A549 (cell line): ENCODE measurements at regions not wholly inside any gene's neighbourhood (a gene's known extent, or its start where the extent isn't known, plus 50 kb on each side); places are given as distances from the start of the nearest gene placed in this dataset.

Source experiments
- ATAC-seq, 2 experiments: fragments of 200-7000 bp in 1 of 2; fragments of >200 bp in 1 of 2; cut with Nextera tagmentation in 1 of 2; cut with Tn5 transposase in 1 of 2; 3 replicates each; pipeline versions ENCODE4 v1.8.0 to v1.9.1; 2018 to 2020; ENCODE audit warnings: mild to moderate bottlenecking in 1 of 2, moderate library complexity in 1 of 2
- CTCF ChIA-PET: fragments of 300-600 bp; sonication (Branson Sonifier 250); formaldehyde crosslinking; extraction: SDS; loops from one replicate; lab custom pipeline; 2021; ENCODE audit warnings: antibody characterized with exemption, inconsistent platforms; lab: Yijun Ruan, JAX
- POLR2A ChIA-PET: fragments of 350-600 bp; formaldehyde crosslinking; extraction: SDS; loops from one replicate; lab custom pipeline; 2021; ENCODE audit warnings: antibody characterized with exemption, inconsistent platforms; lab: Yijun Ruan, JAX
- DNase-seq, 2 experiments: peaks; one replicate each; pipeline versions ENCODE4 v3.0.0 to v3.0.0-alpha.2; 2011 to 2016; ENCODE audit warnings: low read depth in 1 of 2, low spot score in 1 of 2
- FAIRE-seq: peaks from 2 replicates; lab custom pipeline; 2011; peaks lifted over from hg19 to GRCh38; lab: Jason Lieb, UNC
- H3K27ac ChIP-seq, 2 experiments: fragments of >200 bp; sonication (Bioruptor Twin); formaldehyde crosslinking; 3 replicates each; pipeline ENCODE4 v1.5.1; 2016 to 2017
- H3K4me1 ChIP-seq: fragments of >200 bp; sonication (Bioruptor Twin); formaldehyde crosslinking; 3 replicates; pipeline ENCODE4 v1.6.1; 2016
- H3K4me2 ChIP-seq: fragments of >200 bp; sonication (Bioruptor Twin); formaldehyde crosslinking; 3 replicates; pipeline ENCODE4 v1.6.1; 2016
- H3K4me3 ChIP-seq: fragments of >200 bp; sonication (Bioruptor Twin); formaldehyde crosslinking; 3 replicates; pipeline ENCODE4 v1.5.1; 2016
- H3K9me3 ChIP-seq: fragments of >200 bp; sonication (Bioruptor Twin); formaldehyde crosslinking; 3 replicates; pipeline ENCODE4 v1.6.1; 2016
- ATOH8 ChIP-seq: fragments of 250-450 bp; sonication (Bioruptor Pico); IDR thresholded peaks from 2 replicates; pipeline ENCODE4 v1.5.0; 2020; ENCODE audit warnings: low read depth, mild to moderate bottlenecking, moderate library complexity
- CEBPB ChIP-seq, 2 experiments: fragments of >200 bp in 1 of 2; sonication (Bioruptor Twin) in 1 of 2; formaldehyde crosslinking in 1 of 2; IDR thresholded peaks; 2 replicates each; pipeline ENCODE4 v1.6.1; 2012 to 2016
- CHD2 ChIP-seq: fragments of 150-350 bp; IDR thresholded peaks from 2 replicates; pipeline ENCODE4 v1.6.1; 2014; ENCODE audit warnings: low read length; ENCODE audit not compliant: partially characterized antibody
- CTCF ChIP-seq: fragments of >200 bp; sonication (Bioruptor Twin); formaldehyde crosslinking; IDR thresholded peaks from 3 replicates; pipeline ENCODE4 v1.5.1; 2016
- EHMT2 ChIP-seq: fragments of 200-600 bp; sonication (generic); IDR thresholded peaks from 2 replicates; pipeline ENCODE4 v1.6.1; 2016; ENCODE audit warnings: antibody characterized with exemption, low read depth, mild to moderate bottlenecking, moderate library complexity
- ELK1 ChIP-seq: fragments of 150-350 bp; IDR thresholded peaks from 2 replicates; pipeline ENCODE4 v1.6.1; 2014; ENCODE audit warnings: low read depth, mild to moderate bottlenecking, low read length
- EP300 ChIP-seq, 2 experiments: fragments of >200 bp; sonication (Bioruptor Twin); formaldehyde crosslinking; IDR thresholded peaks; 2 replicates in 1 of 2; 3 replicates in 1 of 2; pipeline ENCODE4 v1.6.1; 2016 to 2017
- FOSL2 ChIP-seq, 2 experiments: fragments of 450-650 bp in 1 of 2; fragments of >200 bp in 1 of 2; sonication (Bioruptor Twin) in 1 of 2; formaldehyde crosslinking; IDR thresholded peaks; 2 replicates each; pipeline versions ENCODE4 v1.5.0 to v1.6.1; 2016 to 2020; ENCODE audit warnings: mild to moderate bottlenecking in 1 of 2, moderate library complexity in 1 of 2
- FOXS1 ChIP-seq: fragments of 250-450 bp; sonication (Bioruptor Pico); IDR thresholded peaks from 2 replicates; pipeline ENCODE4 v1.5.0; 2020; ENCODE audit warnings: mild to moderate bottlenecking, moderate library complexity
- HEYL ChIP-seq: fragments of 250-450 bp; sonication (Bioruptor Pico); IDR thresholded peaks from 2 replicates; pipeline ENCODE4 v1.8.0; 2021; ENCODE audit warnings: mild to moderate bottlenecking, moderate library complexity
- HMGXB4 ChIP-seq: fragments of 250-450 bp; sonication (Bioruptor Pico); IDR thresholded peaks from 2 replicates; pipeline ENCODE4 v1.5.0; 2021; ENCODE audit warnings: mild to moderate bottlenecking, moderate library complexity, borderline replicate concordance
- JUNB ChIP-seq: fragments of >200 bp; sonication (Bioruptor Twin); formaldehyde crosslinking; IDR thresholded peaks from 2 replicates; pipeline ENCODE4 v1.6.1; 2016
- KDM1A ChIP-seq: fragments of 200-600 bp; sonication (generic); IDR thresholded peaks from 2 replicates; pipeline ENCODE4 v1.6.1; 2016; ENCODE audit warnings: low read depth, mild to moderate bottlenecking
- KDM5A ChIP-seq: fragments of 200-600 bp; sonication (generic); IDR thresholded peaks from 2 replicates; pipeline ENCODE4 v1.6.1; 2016; ENCODE audit warnings: antibody characterized with exemption, mild to moderate bottlenecking
- MYC ChIP-seq: IDR thresholded peaks from 2 replicates; pipeline ENCODE4 v1.6.1; 2012; ENCODE audit warnings: mild to moderate bottlenecking, inconsistent platforms, low read length, improper control_type of control experiment, borderline replicate concordance
- NR3C1 ChIP-seq: fragments of >200 bp; sonication (Bioruptor Twin); formaldehyde crosslinking; IDR thresholded peaks from 3 replicates; pipeline ENCODE4 v1.6.1; 2017
- PHF8 ChIP-seq: fragments of 200-600 bp; sonication (generic); IDR thresholded peaks from 2 replicates; pipeline ENCODE4 v1.6.1; 2016; ENCODE audit warnings: low read depth, mild to moderate bottlenecking, antibody characterized with exemption, moderate library complexity, borderline replicate concordance
- POLR2AphosphoS2 ChIP-seq: conservative IDR thresholded peaks from 2 replicates; pipeline ENCODE4 v1.6.1; 2012; ENCODE audit warnings: low read length, improper control_type of control experiment, inconsistent platforms
- RAD21 ChIP-seq, 2 experiments: fragments of >200 bp in 1 of 2; sonication (Bioruptor Twin) in 1 of 2; formaldehyde crosslinking in 1 of 2; IDR thresholded peaks in 1 of 2; conservative IDR thresholded peaks in 1 of 2; 2 replicates in 1 of 2; 3 replicates in 1 of 2; pipeline ENCODE4 v1.6.1; 2012 to 2018; ENCODE audit warnings: inconsistent platforms in 1 of 2
- RCOR1 ChIP-seq: fragments of 150-350 bp; IDR thresholded peaks from 2 replicates; pipeline ENCODE4 v1.6.1; 2014; ENCODE audit warnings: antibody characterized with exemption, low read length, low read depth
- RFX5 ChIP-seq: fragments of 450-650 bp; IDR thresholded peaks from 2 replicates; pipeline ENCODE4 v1.7.1; 2014; ENCODE audit warnings: antibody characterized with exemption, mild to moderate bottlenecking, moderate library complexity
- RNF2 ChIP-seq: fragments of 200-600 bp; sonication (generic); IDR thresholded peaks from 2 replicates; pipeline ENCODE4 v1.6.1; 2016; ENCODE audit warnings: low read depth, mild to moderate bottlenecking, antibody characterized with exemption, moderate library complexity, borderline replicate concordance
- TP53 ChIP-seq: fragments of 250-450 bp; sonication (Bioruptor Pico); IDR thresholded peaks from 2 replicates; pipeline ENCODE4 v1.5.0; 2021; ENCODE audit warnings: mild to moderate bottlenecking, moderate library complexity
- ZC3H11A ChIP-seq: fragments of 450-650 bp; IDR thresholded peaks from 2 replicates; pipeline ENCODE4 v1.6.1; 2014; ENCODE audit warnings: antibody characterized with exemption, mild to moderate bottlenecking
- ZFP36 ChIP-seq: fragments of 450-650 bp; IDR thresholded peaks from 2 replicates; pipeline ENCODE4 v1.6.1; 2014; ENCODE audit warnings: borderline replicate concordance; ENCODE audit not compliant: partially characterized antibody
- ZNF302 ChIP-seq: fragments of 250-450 bp; sonication (Bioruptor Pico); IDR thresholded peaks from 2 replicates; pipeline ENCODE4 v1.9.0; 2021; ENCODE audit warnings: inconsistent platforms, mild to moderate bottlenecking, moderate library complexity
- ZSCAN20 ChIP-seq: fragments of 250-450 bp; sonication (Bioruptor Pico); IDR thresholded peaks from 2 replicates; pipeline ENCODE4 v1.8.0; 2022; ENCODE audit warnings: mild to moderate bottlenecking, moderate library complexity
- WGBS: methylation state at CpG from one replicate; pipeline ENCODE4 v1.1.6; 2017; ENCODE audit errors: missing lambda C conversion rate; 5-methylcytosine and 5-hydroxymethylcytosine counted together
- TF ChIP-seq, protein P1 (sequence below): fragments of >200 bp; sonication (Bioruptor Twin); formaldehyde crosslinking; IDR thresholded peaks from 2 replicates; pipeline ENCODE4 v1.6.1; 2016
- TF ChIP-seq, protein P2 (sequence below): fragments of >200 bp; sonication (Bioruptor Twin); formaldehyde crosslinking; IDR thresholded peaks from 3 replicates; pipeline ENCODE4 v1.6.1; 2016

- POLR2A ChIA-PET = no interaction called here
- H3K4me3 ChIP-seq = no peak overlapping the region
- H3K27ac ChIP-seq = no peak overlapping the region
- 95% methylated on average over 3 of the region's 3 CpGs for WGBS
- ATAC-seq (no peak), FAIRE-seq (no peak), DNase-seq (no peak)
- no peaks in the 10 kb centered on the region for H3K9me3 ChIP-seq
- TF ChIP-seq HEYL (CRISPR knock-in tag) (no peak), POLR2AphosphoS2 (no peak), KDM1A (no peak), NR3C1 (no peak), ZC3H11A (no peak), ELK1 (no peak), CTCF (no peak), ZFP36 (no peak), CHD2 (no peak), MYC (no peak), PHF8 (no peak), FOXS1 (CRISPR knock-in tag) (no peak), RAD21 (conservative IDR thresholded peaks at IDR 0.05 in 1 of 2, IDR thresholded peaks at IDR 0.05 in 1 of 2) (no peak), FOSL2 (IDR thresholded peaks at IDR 0.05) (no peak), FOSL2 (CRISPR knock-in tag; IDR thresholded peaks at IDR 0.05) (no peak), ATOH8 (CRISPR knock-in tag) (no peak), RCOR1 (no peak), CEBPB (IDR thresholded peaks at IDR 0.05) (no peak), ZSCAN20 (CRISPR knock-in tag) (no peak), EP300 (IDR thresholded peaks at IDR 0.05) (no peak)
- TF ChIP-seq, protein P1, sequence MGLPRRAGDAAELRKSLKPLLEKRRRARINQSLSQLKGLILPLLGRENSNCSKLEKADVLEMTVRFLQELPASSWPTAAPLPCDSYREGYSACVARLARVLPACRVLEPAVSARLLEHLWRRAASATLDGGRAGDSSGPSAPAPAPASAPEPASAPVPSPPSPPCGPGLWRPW = no peak
- no peaks in the 10 kb centered on the region for H3K4me1 ChIP-seq
- CTCF ChIA-PET = no interaction called here
- no peak overlapping the region for H3K4me2 ChIP-seq
Measured at GRCh38 chr13:74703855-74704387, 569.7 kb upstream of the KLF12 start.

DNA sequence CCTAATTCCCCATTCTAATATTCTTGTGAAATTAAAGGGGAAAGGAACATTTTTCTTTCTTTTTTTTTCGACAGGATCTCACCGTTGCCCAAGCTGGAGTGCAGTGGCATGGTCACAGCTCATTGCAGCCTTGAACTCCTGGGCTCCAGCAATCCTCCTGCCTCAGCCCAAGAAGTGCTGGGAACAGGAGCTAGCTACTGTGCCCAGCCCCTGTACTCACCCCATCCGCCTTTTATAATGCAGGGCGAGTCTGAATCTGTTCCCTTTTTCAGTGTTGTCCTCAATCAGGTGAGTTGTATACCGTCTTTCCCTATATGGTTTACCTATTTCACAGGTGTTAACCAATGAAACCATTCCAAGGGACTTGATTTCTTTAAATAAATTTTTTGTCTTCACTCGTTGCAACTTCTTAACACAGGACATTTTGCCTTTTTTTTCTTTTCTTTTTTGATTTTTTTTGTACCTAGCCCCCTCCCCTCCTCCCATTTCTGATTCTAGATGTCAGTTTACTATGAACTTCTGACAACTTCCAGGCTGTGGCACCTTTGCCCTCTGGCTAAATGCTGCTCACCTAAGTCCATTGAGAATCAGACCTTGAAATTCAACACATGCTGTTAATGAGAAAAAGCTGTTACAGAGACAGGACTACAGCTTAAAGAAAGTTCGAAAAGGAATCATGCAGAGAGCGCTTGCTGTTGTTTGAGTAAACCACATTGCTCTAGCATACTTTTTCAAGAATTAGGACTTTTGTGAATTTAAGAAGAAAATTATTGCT, 562.1 kb upstream of the KLF12 start:
- ATAC-seq (no peak), DNase-seq (no peak), FAIRE-seq (no peak)
- Histone ChIP-seq H3K4me3 (no peak overlapping the region), H3K9me3 (no peaks in the 10 kb centered on the region), H3K27ac (no peak overlapping the region), H3K4me1 (no peaks in the 10 kb centered on the region), H3K4me2 (no peak overlapping the region)
- 43% methylated on average over 8 of the region's 8 CpGs for WGBS
- POLR2A ChIA-PET = no interaction called here
- CTCF ChIA-PET = no interaction called here
- no peak for TF ChIP-seq PHF8
- TF ChIP-seq, protein P2, sequence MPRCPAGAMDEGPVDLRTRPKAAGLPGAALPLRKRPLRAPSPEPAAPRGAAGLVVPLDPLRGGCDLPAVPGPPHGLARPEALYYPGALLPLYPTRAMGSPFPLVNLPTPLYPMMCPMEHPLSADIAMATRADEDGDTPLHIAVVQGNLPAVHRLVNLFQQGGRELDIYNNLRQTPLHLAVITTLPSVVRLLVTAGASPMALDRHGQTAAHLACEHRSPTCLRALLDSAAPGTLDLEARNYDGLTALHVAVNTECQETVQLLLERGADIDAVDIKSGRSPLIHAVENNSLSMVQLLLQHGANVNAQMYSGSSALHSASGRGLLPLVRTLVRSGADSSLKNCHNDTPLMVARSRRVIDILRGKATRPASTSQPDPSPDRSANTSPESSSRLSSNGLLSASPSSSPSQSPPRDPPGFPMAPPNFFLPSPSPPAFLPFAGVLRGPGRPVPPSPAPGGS = no peak
- TF ChIP-seq KDM5A = no peak
- no peak for TF ChIP-seq HMGXB4 (CRISPR knock-in tag)
- TF ChIP-seq, protein P1 = no peak
- no peak for TF ChIP-seq FOXS1 (CRISPR knock-in tag)
- TF ChIP-seq ZNF302 (CRISPR knock-in tag) = no peak
- TF ChIP-seq HEYL (CRISPR knock-in tag) = no peak
- TF ChIP-seq RFX5 = no peak
- no peak for TF ChIP-seq JUNB
- no peak for TF ChIP-seq EHMT2
- TF ChIP-seq RNF2 = no peak
- TF ChIP-seq TP53 (CRISPR knock-in tag) = no peak
- TF ChIP-seq ZFP36 = no peak
